K562 (cell line): ENCODE measurements at regions not wholly inside any gene's neighbourhood (a gene's known extent, or its start where the extent isn't known, plus 50 kb on each side); places are given as distances from the start of the nearest gene placed in this dataset.

Experiments used
- ATAC-seq: fragments of 200-7000 bp; cut with Tn5 transposase; 3 replicates; pipeline ENCODE4 v1.9.1; 2020; ENCODE audit warnings: moderate library complexity
- BruUV-seq: library from RNA; stranded (reverse); fragments of 400-500 nt; replicated peaks from 2 replicates; lab custom pipeline; 2021; lab: Mats Ljungman, UMichigan
- CTCF ChIA-PET: fragments of 300-600 bp; formaldehyde crosslinking; extraction: SDS; loops from one replicate; lab custom pipeline; 2021; ENCODE audit warnings: low intra/inter-chr PET ratio; lab: Yijun Ruan, JAX
- POLR2A ChIA-PET: fragments of 300-600, 350-650 bp; sonication (Branson Sonifier 250); formaldehyde crosslinking; extraction: SDS; loops from one replicate; lab custom pipeline; 2021; ENCODE audit warnings: antibody characterized with exemption, inconsistent platforms; lab: Yijun Ruan, JAX
- DNase-seq, 4 experiments: peaks; one replicate each; pipeline versions ENCODE4 v3.0.0 to v3.0.0-alpha.2; 2011 to 2018; ENCODE audit warnings: low spot score in 3 of 4, mixed read lengths in 3 of 4; ENCODE audit errors: extremely low read depth in 1 of 4
- FAIRE-seq: peaks from 2 replicates; lab custom pipeline; 2011; peaks lifted over from hg19 to GRCh38; lab: Jason Lieb, UNC
- H2AFZ ChIP-seq: 2 replicates; pipeline ENCODE4 v1.6.0; 2011; ENCODE audit warnings: low read depth, low read length, control low read depth, inconsistent platforms
- H3K27ac ChIP-seq: fragments of 200-600 bp; 3 replicates; pipeline ENCODE4 v1.8.0; 2011; ENCODE audit warnings: low read depth, mild to moderate bottlenecking, control low read depth, inconsistent platforms, low read length, moderate library complexity, mixed read lengths; ENCODE audit errors: extremely low read depth
- H3K27me3 ChIP-seq, 2 experiments: fragments of 300-600 bp in 1 of 2; 2 replicates in 1 of 2; 3 replicates in 1 of 2; pipeline versions ENCODE4 v1.6.0 to v1.8.0; 2011; ENCODE audit warnings: inconsistent platforms in 2 of 2, low read length in 2 of 2, mild to moderate bottlenecking in 1 of 2, mixed read lengths in 1 of 2, moderate library complexity in 1 of 2; ENCODE audit not compliant: control insufficient read depth in 2 of 2, insufficient read depth in 2 of 2
- H3K36me3 ChIP-seq: fragments of 300-600 bp; 3 replicates; pipeline ENCODE4 v1.8.0; 2011; ENCODE audit warnings: mild to moderate bottlenecking, low read length, inconsistent platforms; ENCODE audit not compliant: control insufficient read depth, insufficient read depth
- H3K4me1 ChIP-seq, 2 experiments: fragments of 200-600 bp in 1 of 2; replicated peaks in 1 of 2; 2 replicates in 1 of 2; 3 replicates in 1 of 2; pipeline versions ENCODE4 v1.5.1 to v1.8.0; 2011; ENCODE audit warnings: inconsistent platforms in 2 of 2, low read length in 2 of 2, mild to moderate bottlenecking in 1 of 2, mixed read lengths in 1 of 2, moderate library complexity in 1 of 2; ENCODE audit not compliant: control insufficient read depth in 2 of 2, insufficient read depth in 2 of 2
- H3K4me2 ChIP-seq: 2 replicates; pipeline ENCODE4 v1.6.1; 2011; ENCODE audit warnings: low read length, control low read depth, inconsistent platforms, mixed read lengths; ENCODE audit not compliant: insufficient read depth
- H3K4me3 ChIP-seq: fragments of 200-600 bp; sonication (generic), shearing (Covaris generic); 2 replicates; pipeline ENCODE4 v1.5.1; 2016; ENCODE audit warnings: control low read depth, inconsistent platforms
- H3K79me2 ChIP-seq: fragments of 200-600 bp; 3 replicates; pipeline ENCODE4 v1.8.0; 2011; ENCODE audit warnings: low read length, inconsistent platforms; ENCODE audit not compliant: control insufficient read depth, insufficient read depth
- H3K9ac ChIP-seq, 2 experiments: 2 replicates each; pipeline versions ENCODE4 v1.6.0 to v1.6.1; 2011; ENCODE audit warnings: low read depth in 2 of 2, low read length in 2 of 2, control low read depth in 1 of 2, inconsistent platforms in 1 of 2, mild to moderate bottlenecking in 1 of 2, mixed read lengths in 1 of 2; ENCODE audit not compliant: insufficient read depth in 1 of 2
- H3K9me1 ChIP-seq: one replicate; pipeline ENCODE4 v1.6.0; 2011; ENCODE audit warnings: inconsistent platforms, mild to moderate bottlenecking, low read length, moderate library complexity; ENCODE audit not compliant: control insufficient read depth, insufficient read depth
- H3K9me3 ChIP-seq: replicated peaks from 2 replicates; pipeline ENCODE4 v1.5.1; 2011; ENCODE audit warnings: low read depth, low read length, inconsistent platforms; ENCODE audit not compliant: control insufficient read depth, insufficient read depth
- H4K20me1 ChIP-seq: replicated peaks from 2 replicates; pipeline ENCODE4 v1.6.1; 2011; ENCODE audit warnings: low read length, inconsistent platforms, mixed read lengths; ENCODE audit not compliant: control insufficient read depth, insufficient read depth
- ATF7 ChIP-seq: fragments of 450-650 bp; IDR thresholded peaks from 2 replicates; pipeline ENCODE4 v1.7.1; 2014; ENCODE audit warnings: mild to moderate bottlenecking, moderate library complexity
- CBFB ChIP-seq: sonication (generic); formaldehyde crosslinking; IDR thresholded peaks from 2 replicates; pipeline ENCODE4 v1.4.0; 2020; ENCODE audit warnings: mild to moderate bottlenecking, missing genetic modification reagents
- CGGBP1 ChIP-seq: fragments of 250-450 bp; sonication (Bioruptor Pico); IDR thresholded peaks from 2 replicates; pipeline ENCODE4 v1.9.0; 2021; ENCODE audit warnings: mild to moderate bottlenecking
- CTCF ChIP-seq, 3 experiments: IDR thresholded peaks in 2 of 3; conservative IDR thresholded peaks in 1 of 3; 2 replicates each; pipeline ENCODE4 v1.5.1; 2011 to 2012; ENCODE audit warnings: low read length in 3 of 3, mild to moderate bottlenecking in 3 of 3, control low read depth in 2 of 3, improper control_type of control experiment in 1 of 3, inconsistent platforms in 1 of 3, low read depth in 1 of 3, mixed read lengths in 1 of 3, moderate library complexity in 1 of 3; ENCODE audit not compliant: insufficient read depth in 2 of 3
- MXD1 ChIP-seq: fragments of 250-450 bp; sonication (Bioruptor Pico); IDR thresholded peaks from 2 replicates; pipeline ENCODE4 v1.8.0; 2021; ENCODE audit warnings: borderline replicate concordance, mild to moderate bottlenecking, moderate library complexity; ENCODE audit not compliant: poor library complexity, severe bottlenecking
- NCOA4 ChIP-seq: fragments of 450-650 bp; IDR thresholded peaks from 2 replicates; pipeline ENCODE4 v1.6.1; 2018; ENCODE audit warnings: mild to moderate bottlenecking; ENCODE audit not compliant: partially characterized antibody
- PML ChIP-seq: IDR thresholded peaks from 2 replicates; pipeline ENCODE4 v1.6.1; 2012; ENCODE audit warnings: low read length, inconsistent platforms
- POLR2H ChIP-seq: IDR thresholded peaks from 2 replicates; pipeline ENCODE4 v1.6.1; 2016; ENCODE audit warnings: missing genetic modification characterization, low read depth, mild to moderate bottlenecking, control low read depth, missing compliant biosample characterization, moderate library complexity
- SAFB2 ChIP-seq: fragments of 200-400 bp; formaldehyde crosslinking; IDR thresholded peaks from 2 replicates; pipeline ENCODE4 v1.6.1; 2018; ENCODE audit warnings: borderline replicate concordance, low read length, low read depth, moderate library complexity; ENCODE audit not compliant: severe bottlenecking
- SLC30A9 ChIP-seq: fragments of 250-450 bp; sonication (Bioruptor Pico); IDR thresholded peaks from 2 replicates; pipeline ENCODE4 v1.8.0; 2022; ENCODE audit warnings: mild to moderate bottlenecking, moderate library complexity
- SMARCE1 ChIP-seq: fragments of 450-650 bp; IDR thresholded peaks from 2 replicates; pipeline ENCODE4 v1.7.1; 2016; ENCODE audit warnings: mild to moderate bottlenecking
- TAF7 ChIP-seq: fragments of 450-650 bp; IDR thresholded peaks from 2 replicates; pipeline ENCODE4 v1.6.1; 2016; ENCODE audit warnings: missing genetic modification characterization, missing compliant biosample characterization
- TBL1XR1 ChIP-seq, 2 experiments: IDR thresholded peaks; 2 replicates each; pipeline ENCODE4 v1.6.1; 2012; ENCODE audit warnings: improper control_type of control experiment in 2 of 2, low read length in 2 of 2, mild to moderate bottlenecking in 1 of 2
- ZFP1 ChIP-seq: fragments of 450-650 bp; formaldehyde crosslinking; IDR thresholded peaks from 2 replicates; pipeline ENCODE4 v1.4.0; 2020; ENCODE audit warnings: mild to moderate bottlenecking, mixed read lengths
- ZNF124 ChIP-seq: sonication (generic); formaldehyde crosslinking; IDR thresholded peaks from 2 replicates; pipeline ENCODE4 v1.8.1; 2022; ENCODE audit warnings: missing genetic modification reagents
- ZNF282 ChIP-seq: sonication (generic); formaldehyde crosslinking; IDR thresholded peaks from 2 replicates; pipeline ENCODE4 v1.8.1; 2023; ENCODE audit warnings: missing genetic modification reagents
- ZNF584 ChIP-seq: fragments of 200-800 bp; sonication (Bioruptor generic); IDR thresholded peaks from 2 replicates; pipeline ENCODE4 v1.6.1; 2016; ENCODE audit warnings: low read depth, mild to moderate bottlenecking, missing genetic modification characterization, missing compliant biosample characterization
- ZNF644 ChIP-seq: fragments of 200-800 bp; sonication (Bioruptor generic); IDR thresholded peaks from 2 replicates; pipeline ENCODE4 v1.6.1; 2016; ENCODE audit warnings: low read depth, missing genetic modification characterization, missing compliant biosample characterization
- WGBS: fragments of 100-300 bp; shearing (Covaris generic); methylation state at CpG from one replicate; pipeline ENCODE4 v1.1.6; 2016; ENCODE audit warnings: low coverage, mixed read lengths; ENCODE audit not compliant: insufficient coverage; ENCODE audit errors: missing lambda C conversion rate; 5-methylcytosine and 5-hydroxymethylcytosine counted together
- in situ Hi-C: fragments of 300-500 bp; cut with MboI; formaldehyde crosslinking; loops from 4 replicates; pipeline ENCODE4 v1.15.0; 2018; ENCODE audit warnings: inconsistent platforms, mixed read lengths
- intact Hi-C: fragments of 100-400 bp; cut with micrococcal nuclease; formaldehyde crosslinking; loops from 2 replicates; pipeline ENCODE4 v1.14.2; 2022
- TF ChIP-seq, protein P1 (sequence below), 2 experiments: fragments of 450-650 bp in 1 of 2; sonication (generic) in 1 of 2; formaldehyde crosslinking in 1 of 2; IDR thresholded peaks in 1 of 2; conservative IDR thresholded peaks in 1 of 2; 2 replicates each; pipeline versions ENCODE4 v1.6.1 to v1.8.1; 2016 to 2023; ENCODE audit warnings: mild to moderate bottlenecking in 2 of 2, moderate library complexity in 2 of 2, inconsistent platforms in 1 of 2, missing genetic modification reagents in 1 of 2

DNA sequence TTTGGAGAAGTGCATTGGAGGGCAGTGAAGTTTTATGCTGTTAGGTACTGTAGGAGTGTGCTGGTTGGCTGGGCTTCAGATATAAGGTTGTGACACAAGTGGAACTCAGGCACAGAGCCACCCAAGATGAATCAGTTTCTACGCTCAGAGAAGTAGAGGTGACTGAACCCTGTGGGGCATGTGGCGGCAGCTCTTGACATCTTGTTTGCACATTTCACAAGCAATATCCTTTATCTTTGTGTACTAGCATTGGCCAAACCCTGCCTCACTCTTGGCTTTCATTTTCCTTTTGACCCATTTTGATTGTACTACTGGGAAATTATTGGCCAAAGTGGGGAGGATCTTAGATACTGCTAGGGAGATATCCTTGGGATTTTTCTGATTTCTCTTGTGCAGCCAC is 110.0 kb downstream of the PSAT1 start (continued):
- TF ChIP-seq ZNF584 (CRISPR knock-in tag) (no peak), NCOA4 (no peak), CTCF (IDR thresholded peaks at IDR 0.05 in 2 of 3, conservative IDR thresholded peaks at IDR 0.05 in 1 of 3; ENCODE audit: insufficient read depth in 2 of 3, low read depth in 1 of 3, low read length in 3 of 3) (no peak)

- 0% methylated on average over 6 of the region's 8 CpGs for WGBS
- H3K9me1 ChIP-seq, result no peaks in the 10 kb centered on the region
- no peaks in the 10 kb centered on the region for H3K36me3 ChIP-seq
- ChIA-PET CTCF (no interaction called here), POLR2A (no interaction called here)
- in situ Hi-C loops (no loop called here), intact Hi-C loops (no loop called here)
- no TSS peak for BruUV-seq
- H3K4me2 ChIP-seq, result no peak overlapping the region
- no peaks in the 10 kb centered on the region for H3K9me3 ChIP-seq
- H3K9ac ChIP-seq, result no peak overlapping the region
- no peak overlapping the region for H3K4me3 ChIP-seq
- DNase-seq, result no peak
- no peaks in the 10 kb centered on the region for H3K79me2 ChIP-seq
- H2AFZ ChIP-seq, result no peak overlapping the region
- ATAC-seq, result no peak
- no peaks in the 10 kb centered on the region for H4K20me1 ChIP-seq
- no peaks in the 10 kb centered on the region for H3K4me1 ChIP-seq
- H3K27me3 ChIP-seq, result no peaks in the 10 kb centered on the region; a peak in 1 of 5 replicates
- no peak overlapping the region for H3K27ac ChIP-seq
- no peak for FAIRE-seq
- no peak for TF ChIP-seq SMARCE1
- no peak for TF ChIP-seq PML
- no peak for TF ChIP-seq CBFB (CRISPR knock-in tag)
- TF ChIP-seq SAFB2, result no peak
- no peak for TF ChIP-seq SLC30A9
- no peak for TF ChIP-seq ZNF124
- no peak for TF ChIP-seq ZNF644
- TF ChIP-seq ZFP1, result no peak
- TF ChIP-seq TAF7 (tag), result no peak
- no peak for TF ChIP-seq TBL1XR1 (IDR thresholded peaks at IDR 0.05; ENCODE audit: low read length in 2 of 2)
- TF ChIP-seq MXD1 (CRISPR knock-in tag), result no peak
- TF ChIP-seq POLR2H (tag), result no peak
- no peak for TF ChIP-seq CGGBP1 (CRISPR knock-in tag)
- no peak for TF ChIP-seq ZNF282 (CRISPR knock-in tag)
- TF ChIP-seq ATF7, result no peak
- TF ChIP-seq, protein P1, sequence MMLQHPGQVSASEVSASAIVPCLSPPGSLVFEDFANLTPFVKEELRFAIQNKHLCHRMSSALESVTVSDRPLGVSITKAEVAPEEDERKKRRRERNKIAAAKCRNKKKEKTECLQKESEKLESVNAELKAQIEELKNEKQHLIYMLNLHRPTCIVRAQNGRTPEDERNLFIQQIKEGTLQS (IDR thresholded peaks at IDR 0.05), result no peak
- TF ChIP-seq, protein P1 (CRISPR knock-in tag; conservative IDR thresholded peaks at IDR 0.05), result no peak
Measured at GRCh38 chr9:78407636-78408312, 110.8 kb downstream of the PSAT1 start.
